GM18508 (cell line): ENCODE measurements at regions not wholly inside any gene's neighbourhood (a gene's known extent, or its start where the extent isn't known, plus 50 kb on each side); places are given as distances from the start of the nearest gene placed in this dataset.
"Not testable (repeated sequence)": the region's sequence is repeated elsewhere in the genome, so short reads cannot be mapped to it uniquely, and the experiment has no call there.

Experiments used
- ATAC-seq: cut with Tn5 transposase; IDR thresholded peaks from one replicate; pipeline ENCODE4 v1.9.1; 2021; ENCODE audit warnings: moderate number of reproducible peaks; ENCODE audit not compliant: insufficient read depth, unreplicated experiment

- not testable (repeated sequence) for ATAC-seq
These were observed 102.7 kb downstream of the EN1 start for GRCh38 chr2:118744682-118745181.

- no peak for ATAC-seq
These were observed 108.7 kb downstream of the EN1 start for GRCh38 chr2:118738524-118739308.

- ATAC-seq, result no peak
These were observed 109.3 kb downstream of the EN1 start for GRCh38 chr2:118738106-118738505.

- ATAC-seq, result no peak
These were observed 109.8 kb downstream of the EN1 start for GRCh38 chr2:118737684-118738083.

- no peak for ATAC-seq
These were observed 115.0 kb downstream of the EN1 start for GRCh38 chr2:118732432-118732831.

GRCh38 chr2:118731413-118731812 lies 116.0 kb downstream of the EN1 start:
- no peak for ATAC-seq

- no peak for ATAC-seq
These were observed 117.0 kb downstream of the EN1 start for GRCh38 chr2:118730405-118730804.

GRCh38 chr2:118729760-118730159 lies 117.7 kb downstream of the EN1 start:
- no peak for ATAC-seq

- no peak for ATAC-seq
These were observed 118.5 kb downstream of the EN1 start for GRCh38 chr2:118728984-118729383.

GRCh38 chr2:118726821-118727220 lies 120.6 kb downstream of the EN1 start:
- no peak for ATAC-seq

- ATAC-seq, result no peak
These were observed 124.1 kb downstream of the EN1 start for GRCh38 chr2:118723394-118723793.

- ATAC-seq, result no peak
These were observed 124.5 kb downstream of the EN1 start for GRCh38 chr2:118722976-118723375.

- no peak for ATAC-seq
These were observed 125.5 kb downstream of the EN1 start for GRCh38 chr2:118721817-118722551.

- ATAC-seq, result no peak
These were observed 126.6 kb downstream of the EN1 start for GRCh38 chr2:118720866-118721265.

GRCh38 chr2:118718921-118719320 lies 128.5 kb downstream of the EN1 start:
- ATAC-seq, result no peak

- no peak for ATAC-seq
These were observed 131.3 kb downstream of the EN1 start for GRCh38 chr2:118716102-118716501.

- ATAC-seq, result no peak
These were observed 133.3 kb downstream of the EN1 start for GRCh38 chr2:118714118-118714517.

GRCh38 chr2:118711603-118712002 lies 135.8 kb downstream of the EN1 start:
- ATAC-seq, result no peak

- no peak for ATAC-seq
These were observed 137.0 kb downstream of the EN1 start for GRCh38 chr2:118710481-118710880.

GRCh38 chr2:118709786-118710185 lies 137.7 kb downstream of the EN1 start:
- ATAC-seq, result no peak

GRCh38 chr2:118706844-118707243 lies 140.6 kb downstream of the EN1 start:
- no peak for ATAC-seq

- no peak for ATAC-seq
These were observed 141.1 kb downstream of the EN1 start for GRCh38 chr2:118706371-118706770.
